GM06990 (cell line): ENCODE measurements at regions not wholly inside any gene's neighbourhood (a gene's known extent, or its start where the extent isn't known, plus 50 kb on each side); places are given as distances from the start of the nearest gene placed in this dataset.

Source experiments
- DNase-seq: peaks from one replicate; pipeline ENCODE4 v3.0.0-alpha.2; 2011; ENCODE audit not compliant: insufficient read length; ENCODE audit errors: extremely low read depth
- H3K27me3 ChIP-seq: replicated peaks from 2 replicates; pipeline ENCODE4 v1.6.0; 2011; ENCODE audit warnings: low read length; ENCODE audit not compliant: control insufficient read depth, insufficient read depth
- H3K36me3 ChIP-seq: 2 replicates; pipeline ENCODE4 v1.5.1; 2011; ENCODE audit warnings: low read length; ENCODE audit not compliant: control insufficient read depth, insufficient read depth
- H3K4me3 ChIP-seq: replicated peaks from 2 replicates; pipeline ENCODE4 v1.5.1; 2011; ENCODE audit warnings: low read depth, mild to moderate bottlenecking, control low read depth, low read length
- CTCF ChIP-seq: IDR thresholded peaks from 2 replicates; pipeline ENCODE4 v1.5.1; 2011; ENCODE audit warnings: low read length, control low read depth, mild to moderate bottlenecking, inconsistent platforms; ENCODE audit not compliant: insufficient read depth, poor library complexity, severe bottlenecking

GRCh38 chr9:94159069-94159939, 75.0 kb downstream of the PTPDC1 start:
- Histone ChIP-seq H3K27me3 (no peaks in the 10 kb centered on the region), H3K36me3 (no peaks in the 10 kb centered on the region), H3K4me3 (no peak overlapping the region)
- no peak for DNase-seq
- no peak for TF ChIP-seq CTCF

- H3K4me3 ChIP-seq: no peak overlapping the region
- peak; percentile 6 for TF ChIP-seq CTCF
- no peak for DNase-seq
Observed at GRCh38 chr9:94160594-94161501, 76.6 kb downstream of the PTPDC1 start.

GRCh38 chr9:94161673-94162072, 77.4 kb downstream of the PTPDC1 start:
- no peak for TF ChIP-seq CTCF
- H3K4me3 ChIP-seq: no peak overlapping the region
- DNase-seq: no peak
- no peaks in the 10 kb centered on the region for H3K36me3 ChIP-seq
- no peaks in the 10 kb centered on the region for H3K27me3 ChIP-seq

More at GRCh38 chr9:94160594-94161501, 76.6 kb downstream of the PTPDC1 start:
- no peaks in the 10 kb centered on the region for H3K36me3 ChIP-seq
- H3K27me3 ChIP-seq: no peaks in the 10 kb centered on the region

GRCh38 chr9:94164806-94165549, 80.7 kb downstream of the PTPDC1 start:
- Histone ChIP-seq H3K27me3 (no peaks in the 10 kb centered on the region), H3K4me3 (peak overlapping the region; percentile 57), H3K36me3 (no peaks in the 10 kb centered on the region)
- TF ChIP-seq CTCF: no peak
- DNase-seq: no peak

GRCh38 chr9:94165592-94166235, 81.5 kb downstream of the PTPDC1 start:
- TF ChIP-seq CTCF: no peak
- Histone ChIP-seq H3K27me3 (no peaks in the 10 kb centered on the region), H3K4me3 (peak overlapping the region; percentile 91), H3K36me3 (no peaks in the 10 kb centered on the region)
- peak; percentile 100 for DNase-seq
